IgD-negative memory B cell (primary cell): ENCODE measurements at regions not wholly inside any gene's neighbourhood (a gene's known extent, or its start where the extent isn't known, plus 50 kb on each side); places are given as distances from the start of the nearest gene placed in this dataset.

Experiments
- H3K27ac Mint-ChIP-seq, 3 donors: one replicate each; pipeline ENCODE4 v1.8.0; 2020 to 2022; ENCODE audit warnings: mild to moderate bottlenecking in 3 of 3, mixed read lengths in 3 of 3, moderate library complexity in 1 of 3
- H3K27me3 Mint-ChIP-seq: one replicate; pipeline ENCODE4 v1.8.0; 2021; ENCODE audit warnings: mixed read lengths
- H3K36me3 Mint-ChIP-seq: one replicate; pipeline ENCODE4 v1.8.0; 2020; ENCODE audit warnings: mild to moderate bottlenecking, mixed read lengths
- H3K4me1 Mint-ChIP-seq, 3 donors: one replicate each; pipeline ENCODE4 v1.8.0; 2020 to 2022; ENCODE audit warnings: mixed read lengths in 3 of 3, mild to moderate bottlenecking in 1 of 3
- H3K4me3 Mint-ChIP-seq, 4 donors: one replicate each; pipeline ENCODE4 v1.8.0; 2020 to 2022; ENCODE audit warnings: mild to moderate bottlenecking in 4 of 4, mixed read lengths in 4 of 4, moderate library complexity in 3 of 4
- H3K9me3 Mint-ChIP-seq, 3 donors: one replicate each; pipeline ENCODE4 v1.8.0; 2020 to 2021; ENCODE audit warnings: mixed read lengths in 3 of 3, mild to moderate bottlenecking in 1 of 3

GRCh38 chr13:47508527-47509228 is 492.4 kb downstream of the SUCLA2 start:
- H3K9me3 Mint-ChIP-seq: peaks cover 0 to 2% (median 0%) of the 10 kb centered on the region in 3 donors
- H3K36me3 Mint-ChIP-seq: no peaks in the 10 kb centered on the region
- H3K27me3 Mint-ChIP-seq: no peaks in the 10 kb centered on the region
- no peak overlapping the region for H3K4me3 Mint-ChIP-seq
- no peaks in the 10 kb centered on the region for H3K4me1 Mint-ChIP-seq
- no peak overlapping the region for H3K27ac Mint-ChIP-seq

GRCh38 chr13:47503475-47503874 is 497.6 kb downstream of the SUCLA2 start:
- peaks cover 0 to 2% (median 0%) of the 10 kb centered on the region in 3 donors for H3K4me1 Mint-ChIP-seq
- no peaks in the 10 kb centered on the region for H3K36me3 Mint-ChIP-seq
- H3K9me3 Mint-ChIP-seq: no peaks in the 10 kb centered on the region
- H3K27ac Mint-ChIP-seq: no peak overlapping the region
- no peak overlapping the region for H3K4me3 Mint-ChIP-seq
- H3K27me3 Mint-ChIP-seq: peaks cover 2% of the 10 kb centered on the region

- H3K4me1 Mint-ChIP-seq: peaks cover 0 to 8% (median 4%) of the 10 kb centered on the region in 3 donors
- no peaks in the 10 kb centered on the region for H3K9me3 Mint-ChIP-seq
- H3K27me3 Mint-ChIP-seq: peaks cover 2% of the 10 kb centered on the region
- H3K36me3 Mint-ChIP-seq: no peaks in the 10 kb centered on the region
- no peak overlapping the region for H3K4me3 Mint-ChIP-seq
- H3K27ac Mint-ChIP-seq: no peak overlapping the region
Measured at GRCh38 chr13:47502166-47502565, 498.9 kb downstream of the SUCLA2 start.

GRCh38 chr13:47499358-47500150 is 501.5 kb downstream of the SUCLA2 start:
- Mint-ChIP-seq H3K9me3 (peaks cover 0 to 1% (median 0%) of the 10 kb centered on the region in 3 donors), H3K4me1 (peaks cover 0 to 8% (median 5%) of the 10 kb centered on the region in 3 donors), H3K27ac (peak overlapping the region in 1 of 3 donors; percentile 16), H3K4me3 (no peak overlapping the region), H3K36me3 (no peaks in the 10 kb centered on the region), H3K27me3 (peaks cover 2% of the 10 kb centered on the region)

GRCh38 chr13:47484548-47484947 is 516.5 kb downstream of the SUCLA2 start:
- peaks cover 3% of the 10 kb centered on the region for H3K27me3 Mint-ChIP-seq
- peaks cover 0 to 2% (median 2%) of the 10 kb centered on the region in 3 donors for H3K9me3 Mint-ChIP-seq
- peaks cover 0 to 2% (median 0%) of the 10 kb centered on the region in 3 donors for H3K4me1 Mint-ChIP-seq
- H3K36me3 Mint-ChIP-seq: peaks cover 1% of the 10 kb centered on the region
- no peak overlapping the region for H3K4me3 Mint-ChIP-seq
- no peak overlapping the region for H3K27ac Mint-ChIP-seq

- H3K36me3 Mint-ChIP-seq: no peaks in the 10 kb centered on the region
- peaks cover 3% of the 10 kb centered on the region for H3K27me3 Mint-ChIP-seq
- H3K4me3 Mint-ChIP-seq: no peak overlapping the region
- peaks cover 0 to 2% (median 0%) of the 10 kb centered on the region in 3 donors for H3K4me1 Mint-ChIP-seq
- H3K27ac Mint-ChIP-seq: no peak overlapping the region
- H3K9me3 Mint-ChIP-seq: peaks cover under 1 to 10% (median 8%) of the 10 kb centered on the region in 3 donors
Measured at GRCh38 chr13:47481536-47481935, 519.5 kb downstream of the SUCLA2 start.

GRCh38 chr13:47480951-47481350 is 520.1 kb downstream of the SUCLA2 start:
- peaks cover 1 to 10% (median 8%) of the 10 kb centered on the region in 3 donors for H3K9me3 Mint-ChIP-seq
- H3K27me3 Mint-ChIP-seq: peaks cover 2% of the 10 kb centered on the region
- peaks cover 0 to 2% (median 0%) of the 10 kb centered on the region in 3 donors for H3K4me1 Mint-ChIP-seq
- H3K36me3 Mint-ChIP-seq: no peaks in the 10 kb centered on the region
- no peak overlapping the region for H3K27ac Mint-ChIP-seq
- no peak overlapping the region for H3K4me3 Mint-ChIP-seq

GRCh38 chr13:47480121-47480520 is 521.0 kb downstream of the SUCLA2 start:
- Mint-ChIP-seq H3K27me3 (no peaks in the 10 kb centered on the region), H3K9me3 (peaks cover 1 to 10% (median 8%) of the 10 kb centered on the region in 3 donors), H3K27ac (no peak overlapping the region), H3K4me3 (no peak overlapping the region), H3K36me3 (no peaks in the 10 kb centered on the region), H3K4me1 (peaks cover 0 to 2% (median 0%) of the 10 kb centered on the region in 3 donors)

- Mint-ChIP-seq H3K4me1 (peaks cover 0 to 3% (median 0%) of the 10 kb centered on the region in 3 donors), H3K36me3 (no peaks in the 10 kb centered on the region), H3K4me3 (no peak overlapping the region)
Measured at GRCh38 chr13:47478985-47479384, 522.1 kb downstream of the SUCLA2 start.

GRCh38 chr13:47475441-47475948 is 525.6 kb downstream of the SUCLA2 start:
- H3K27me3 Mint-ChIP-seq: peaks cover 2% of the 10 kb centered on the region
- no peaks in the 10 kb centered on the region for H3K36me3 Mint-ChIP-seq
- peaks cover 0 to 1% (median 0%) of the 10 kb centered on the region in 3 donors for H3K4me1 Mint-ChIP-seq
- no peak overlapping the region for H3K4me3 Mint-ChIP-seq
- no peak overlapping the region for H3K27ac Mint-ChIP-seq
- peaks cover 1 to 13% (median 8%) of the 10 kb centered on the region in 3 donors for H3K9me3 Mint-ChIP-seq

More at GRCh38 chr13:47478985-47479384, 522.1 kb downstream of the SUCLA2 start:
- Mint-ChIP-seq H3K9me3 (peaks cover 1 to 13% (median 8%) of the 10 kb centered on the region in 3 donors), H3K27ac (no peak overlapping the region), H3K27me3 (peaks cover 2% of the 10 kb centered on the region)

- H3K36me3 Mint-ChIP-seq: no peaks in the 10 kb centered on the region
- no peak overlapping the region for H3K4me3 Mint-ChIP-seq
- H3K27me3 Mint-ChIP-seq: peaks cover 2% of the 10 kb centered on the region
- H3K9me3 Mint-ChIP-seq: peaks cover 3 to 13% (median 8%) of the 10 kb centered on the region in 3 donors
- peak overlapping the region in 1 of 3 donors; percentile 32 for H3K27ac Mint-ChIP-seq
- H3K4me1 Mint-ChIP-seq: peaks cover 0 to 1% (median 0%) of the 10 kb centered on the region in 3 donors
Measured at GRCh38 chr13:47474839-47475238, 526.2 kb downstream of the SUCLA2 start.

GRCh38 chr13:47474326-47474725 is 526.7 kb downstream of the SUCLA2 start:
- H3K27me3 Mint-ChIP-seq: peaks cover 2% of the 10 kb centered on the region

GRCh38 chr13:47472516-47472915 is 528.6 kb downstream of the SUCLA2 start:
- Mint-ChIP-seq H3K4me1 (peaks cover 0 to 3% (median 0%) of the 10 kb centered on the region in 3 donors), H3K27ac (no peak overlapping the region), H3K27me3 (peaks cover 2% of the 10 kb centered on the region), H3K4me3 (no peak overlapping the region), H3K36me3 (no peaks in the 10 kb centered on the region), H3K9me3 (peaks cover 7 to 14% (median 9%) of the 10 kb centered on the region in 3 donors)

More at GRCh38 chr13:47474326-47474725, 526.7 kb downstream of the SUCLA2 start:
- Mint-ChIP-seq H3K9me3 (peaks cover 5 to 16% (median 8%) of the 10 kb centered on the region in 3 donors), H3K27ac (no peak overlapping the region), H3K4me1 (peaks cover 0 to 1% (median 0%) of the 10 kb centered on the region in 3 donors), H3K4me3 (no peak overlapping the region), H3K36me3 (no peaks in the 10 kb centered on the region)

- Mint-ChIP-seq H3K27ac (no peak overlapping the region), H3K4me1 (peaks cover 0 to 1% (median 0%) of the 10 kb centered on the region in 3 donors), H3K36me3 (no peaks in the 10 kb centered on the region), H3K27me3 (no peaks in the 10 kb centered on the region), H3K9me3 (peaks cover 9 to 24% (median 12%) of the 10 kb centered on the region in 3 donors), H3K4me3 (no peak overlapping the region)
Measured at GRCh38 chr13:47463726-47464125, 537.3 kb downstream of the SUCLA2 start.

- Mint-ChIP-seq H3K4me3 (no peak overlapping the region), H3K27ac (no peak overlapping the region)
Measured at GRCh38 chr13:47463002-47463401, 538.1 kb downstream of the SUCLA2 start.

More at GRCh38 chr13:47463002-47463401, 538.1 kb downstream of the SUCLA2 start:
- peaks cover 7 to 20% (median 12%) of the 10 kb centered on the region in 3 donors for H3K9me3 Mint-ChIP-seq
- H3K36me3 Mint-ChIP-seq: no peaks in the 10 kb centered on the region
- H3K27me3 Mint-ChIP-seq: no peaks in the 10 kb centered on the region
- no peaks in the 10 kb centered on the region for H3K4me1 Mint-ChIP-seq
